ENCODE measurements at regions not wholly inside any gene's neighbourhood (a gene's known extent, or its start where the extent isn't known, plus 50 kb on each side); places are given as distances from the start of the nearest gene placed in this dataset.

DNA sequence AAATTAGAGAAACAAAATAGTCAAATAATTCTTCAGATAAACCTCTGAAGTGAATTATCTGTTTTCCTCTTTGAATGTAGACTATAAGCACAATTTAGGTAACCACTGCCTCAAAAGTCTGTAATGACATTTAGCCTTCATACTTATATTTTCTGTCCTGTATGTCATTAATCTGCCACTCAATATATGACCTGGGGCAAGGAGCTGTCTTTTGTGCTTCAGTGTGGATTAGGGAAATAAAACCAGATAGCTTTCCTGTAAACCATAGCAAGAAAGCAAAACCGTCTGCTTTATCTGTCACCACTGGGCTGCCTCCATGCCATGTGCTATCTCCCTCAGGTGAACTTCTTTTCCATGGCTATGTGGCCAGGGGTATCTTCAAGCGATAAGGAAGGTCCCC, 606.6 kb upstream of the C9orf72 start:
- TF ChIP-seq ZNF274 (IDR thresholded peaks at IDR 0.05; ENCODE audit: low read depth, low read length), result no peak
- TF ChIP-seq YY1 (IDR thresholded peaks at IDR 0.05; ENCODE audit: insufficient read depth, insufficient read length), result no peak
- no peak for TF ChIP-seq SUZ12 (IDR thresholded peaks at IDR 0.05; ENCODE audit: extremely low read depth, insufficient read depth, insufficient read length)

Data from NT2/D1 (cell line).